NCI-H226 (cell line): ENCODE measurements at regions not wholly inside any gene's neighbourhood (a gene's known extent, or its start where the extent isn't known, plus 50 kb on each side); places are given as distances from the start of the nearest gene placed in this dataset.
"Not testable (repeated sequence)": the region's sequence is repeated elsewhere in the genome, so short reads cannot be mapped to it uniquely, and the experiment has no call there.

Experiments used
- DNase-seq: peaks from one replicate; pipeline ENCODE4 v3.0.0-alpha.2; 2015

DNA sequence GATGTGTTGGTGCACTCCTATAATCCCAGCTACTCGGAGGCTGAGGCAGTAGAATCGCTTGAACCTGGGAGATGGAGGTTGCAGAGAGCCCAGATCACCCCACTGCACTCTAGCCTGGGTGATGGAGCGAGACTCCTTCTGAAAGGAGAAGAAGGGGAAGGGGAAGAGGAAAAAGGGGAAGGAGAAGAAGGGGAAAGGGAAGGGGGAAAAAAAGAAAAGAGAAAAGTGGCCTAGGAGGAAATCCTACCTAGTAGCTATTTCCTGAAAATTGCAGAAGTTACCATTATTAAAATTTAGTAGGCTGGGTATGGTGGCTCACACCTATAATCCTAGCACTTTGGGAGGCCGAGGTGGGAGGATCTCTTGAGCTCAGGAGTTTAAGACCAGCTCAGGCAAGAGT lies 67.4 kb downstream of the ARRDC3 start:
- no peak for DNase-seq

DNA sequence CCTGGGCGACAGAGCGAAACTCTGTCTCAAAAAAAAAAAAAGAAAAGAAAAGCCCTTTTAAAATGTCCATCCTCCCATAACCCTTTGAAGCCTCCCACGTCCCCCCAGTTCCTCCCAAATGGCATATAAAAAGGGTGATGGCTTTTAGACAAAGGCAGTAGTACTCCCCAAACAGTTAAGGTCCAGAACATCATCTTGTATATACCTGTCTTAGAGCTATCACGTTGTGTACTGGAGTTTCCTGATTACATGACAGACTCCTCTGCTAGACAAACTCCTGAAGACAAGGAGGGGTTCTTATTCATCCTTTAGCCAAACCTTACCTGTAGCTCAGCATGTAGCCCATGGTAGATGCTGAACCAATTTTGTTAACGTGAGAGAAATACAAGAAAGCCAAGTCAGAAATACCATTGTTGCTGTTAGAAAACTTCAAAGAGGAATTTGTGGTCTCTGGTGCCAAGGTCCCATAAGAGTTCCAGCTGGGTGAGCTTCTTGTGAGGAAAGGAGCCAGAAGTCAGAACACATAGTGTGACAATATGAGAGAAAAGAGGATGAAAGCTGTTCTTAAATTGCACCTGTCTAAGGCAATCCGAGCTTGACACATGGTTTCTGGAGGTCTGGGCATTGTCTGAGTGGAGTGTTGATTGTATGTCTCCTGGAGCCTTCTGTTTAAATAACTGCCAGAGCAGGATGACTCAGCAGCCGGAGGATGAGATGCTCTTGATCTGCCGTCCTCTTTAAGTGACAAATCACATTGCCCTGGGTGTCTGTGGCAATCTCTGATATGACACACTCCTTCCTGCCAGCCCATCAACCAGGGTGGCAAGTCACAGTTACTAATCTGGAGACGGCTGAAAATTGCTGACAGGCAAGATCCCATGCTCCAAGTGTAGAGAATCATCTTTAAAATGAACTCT lies 69.1 kb downstream of the ARRDC3 start:
- DNase-seq: peak; percentile 66

DNA sequence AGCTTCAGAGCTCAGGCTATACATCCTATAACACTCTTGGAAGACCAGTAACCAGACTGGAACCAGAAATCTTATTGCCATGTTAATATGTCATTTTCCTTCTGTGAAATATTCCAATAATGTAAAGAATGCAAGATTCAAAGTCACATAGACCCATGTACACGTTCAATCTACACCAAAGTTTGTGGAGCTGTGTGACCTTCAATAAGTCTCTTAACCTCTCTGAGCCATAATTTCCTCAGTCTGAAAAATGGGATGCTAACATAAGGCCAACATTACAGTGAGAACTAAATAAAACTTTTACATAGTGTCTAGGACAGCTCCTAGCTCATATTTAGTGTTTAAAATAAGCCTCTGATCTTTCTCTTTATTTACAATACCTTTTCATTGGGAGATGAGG lies 70.4 kb downstream of the ARRDC3 start:
- no peak for DNase-seq

DNA sequence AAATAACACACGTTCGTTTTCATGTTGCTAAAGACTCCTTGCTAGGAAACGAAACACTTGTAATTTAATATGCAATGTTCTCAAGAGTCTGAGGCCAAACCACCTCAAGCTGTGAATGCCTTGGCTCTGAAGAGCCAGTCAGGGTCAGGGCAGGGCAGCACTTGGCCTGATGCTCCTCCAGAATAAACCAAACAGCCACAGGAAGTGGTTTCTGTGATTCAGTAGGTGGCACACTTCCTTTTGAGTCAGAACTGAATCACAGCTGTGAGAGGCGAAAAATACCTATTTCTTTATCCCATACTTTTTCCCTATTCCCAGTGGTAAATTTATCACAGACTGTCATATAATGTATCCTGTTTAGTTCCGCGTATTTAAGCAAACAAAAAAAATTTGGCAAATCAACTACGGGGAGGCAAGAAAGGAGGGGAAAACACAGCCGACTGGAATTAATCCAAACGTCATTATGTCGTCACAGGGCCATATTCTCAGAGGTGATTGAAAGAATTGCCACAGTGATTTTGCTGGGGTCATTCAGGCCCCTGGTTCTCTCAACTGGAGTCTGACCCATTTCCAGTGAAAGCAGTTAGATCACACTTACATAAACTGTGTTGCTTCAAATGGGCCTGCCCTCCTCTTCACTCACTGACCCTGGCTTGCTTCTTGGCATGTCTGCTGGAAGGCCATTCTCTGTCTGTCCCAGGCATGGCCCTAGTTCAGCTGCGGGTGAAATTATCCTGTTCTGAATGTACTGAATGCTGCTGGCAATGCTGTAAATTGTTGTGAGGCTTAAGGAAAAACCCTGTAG lies 71.2 kb downstream of the ARRDC3 start:
- DNase-seq: peak; percentile 97

DNA sequence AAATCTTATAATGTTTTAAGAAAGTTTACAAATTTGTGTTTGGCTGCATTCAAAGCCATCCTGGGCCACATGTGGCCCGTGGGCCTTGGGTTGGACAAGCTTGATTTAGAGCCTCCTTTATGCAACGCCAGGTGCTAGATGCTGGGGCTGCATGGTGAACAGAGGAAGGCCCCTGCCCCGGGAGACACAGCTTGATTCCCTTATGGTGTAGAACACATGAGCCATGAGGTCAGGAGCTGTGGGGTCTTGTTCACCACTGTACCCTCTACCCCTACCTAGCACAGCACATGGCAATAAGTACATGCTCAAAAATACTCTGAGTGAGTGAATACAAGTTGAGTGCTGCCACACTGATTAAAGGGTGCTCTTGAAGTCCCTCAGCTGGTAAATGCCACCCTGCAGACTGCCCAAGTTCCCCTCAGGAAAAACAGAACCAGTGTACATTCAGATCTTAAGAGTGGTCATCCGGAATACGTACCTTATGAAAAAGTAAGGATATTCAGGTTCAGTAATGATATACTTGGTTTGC lies 71.9 kb downstream of the ARRDC3 start:
- DNase-seq: no peak

DNA sequence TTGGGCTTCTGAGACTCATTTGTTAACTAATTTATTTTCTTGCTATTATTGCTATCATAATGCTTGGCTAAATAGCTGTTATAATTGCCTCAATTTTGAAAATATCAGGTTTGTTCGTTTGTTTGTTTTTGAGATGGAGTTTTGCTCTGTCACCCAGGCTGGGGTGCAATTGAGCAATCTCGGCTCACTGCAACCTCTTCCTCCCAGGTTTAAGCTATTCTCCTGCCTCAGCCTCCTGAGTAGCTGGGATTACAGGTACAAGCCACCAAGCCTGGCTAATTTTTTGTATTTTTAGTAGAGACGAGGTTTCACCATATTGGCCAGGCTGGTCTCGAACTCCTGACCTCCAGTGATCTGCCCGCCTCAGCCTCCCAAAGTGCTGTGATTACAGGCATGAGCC lies 75.0 kb downstream of the ARRDC3 start:
- DNase-seq: not testable (repeated sequence)

DNA sequence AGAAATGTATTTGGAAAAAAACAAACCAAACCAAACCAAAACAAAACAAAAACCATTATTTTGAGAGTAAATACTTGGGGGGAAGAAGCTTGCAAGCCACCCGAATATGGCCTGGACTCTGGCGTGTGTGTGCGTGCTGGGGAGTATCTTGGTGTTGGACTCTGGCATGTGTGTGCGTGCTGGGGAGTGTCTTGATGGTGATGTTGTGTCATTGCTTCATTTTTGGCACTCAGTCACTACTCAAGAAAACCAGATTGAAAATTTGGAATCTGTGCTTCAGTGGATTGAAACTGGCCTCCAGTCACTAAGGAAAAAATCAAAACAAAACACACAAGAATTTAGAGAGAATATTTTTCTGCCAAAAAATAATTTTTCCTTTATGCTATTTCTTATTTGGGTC lies 76.1 kb downstream of the ARRDC3 start:
- no peak for DNase-seq

DNA sequence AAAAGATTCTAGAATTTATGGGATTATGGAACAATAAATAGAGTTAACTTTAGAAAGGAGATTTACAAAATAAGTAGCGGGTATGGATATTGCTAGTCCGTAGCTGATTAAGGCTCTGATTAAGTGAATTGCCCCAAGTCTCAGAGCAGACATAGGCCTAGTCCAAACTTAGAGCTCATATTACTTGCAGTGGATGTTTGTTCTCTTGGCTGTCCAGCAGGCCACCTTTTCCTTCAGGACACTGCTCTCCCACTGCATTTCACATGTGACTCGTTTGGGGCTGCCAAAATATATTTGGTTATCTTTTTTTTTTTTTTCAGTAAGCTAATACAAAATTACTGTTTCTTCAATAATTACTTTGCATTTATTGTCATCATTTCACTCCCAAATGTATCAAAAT lies 76.6 kb downstream of the ARRDC3 start:
- no peak for DNase-seq

DNA sequence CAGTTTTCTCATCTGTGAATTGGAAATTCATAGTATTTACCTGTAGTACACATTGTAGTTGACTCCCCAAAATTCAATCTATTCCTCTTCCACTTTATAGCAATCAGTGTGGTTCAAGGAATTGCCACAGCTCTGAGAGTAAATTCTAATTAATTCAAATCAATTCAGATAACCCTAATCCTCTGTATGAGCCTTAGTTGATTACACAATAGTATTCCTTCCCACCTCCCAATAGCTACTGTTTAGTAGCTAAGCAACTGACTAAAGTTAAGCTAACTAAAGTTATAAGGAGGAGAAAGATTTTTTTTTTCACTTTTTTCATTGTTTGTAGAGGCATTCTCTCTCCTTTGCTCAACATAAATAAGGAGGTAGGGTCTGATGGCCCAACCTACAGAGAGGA lies 77.5 kb downstream of the ARRDC3 start:
- no peak for DNase-seq

DNA sequence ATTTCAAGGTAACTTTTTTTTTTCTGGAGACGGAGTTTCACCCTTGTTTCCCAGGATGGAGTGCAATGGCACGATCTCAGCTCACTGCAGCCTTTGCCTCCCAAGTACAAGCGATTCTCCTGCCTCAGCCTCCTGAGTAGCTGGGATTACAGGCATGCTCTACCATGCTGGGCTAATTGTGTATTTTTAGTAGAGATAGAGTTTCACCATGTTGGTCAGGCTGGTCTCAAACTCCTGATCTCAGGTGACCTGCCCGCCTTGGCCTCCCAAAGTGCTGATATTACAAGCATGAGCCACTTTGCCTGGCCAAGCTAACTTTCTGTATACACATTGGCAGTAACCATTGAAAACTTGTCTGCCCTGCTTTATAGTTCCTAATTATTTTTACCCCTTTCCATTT lies 79.1 kb downstream of the ARRDC3 start:
- not testable (repeated sequence) for DNase-seq

DNA sequence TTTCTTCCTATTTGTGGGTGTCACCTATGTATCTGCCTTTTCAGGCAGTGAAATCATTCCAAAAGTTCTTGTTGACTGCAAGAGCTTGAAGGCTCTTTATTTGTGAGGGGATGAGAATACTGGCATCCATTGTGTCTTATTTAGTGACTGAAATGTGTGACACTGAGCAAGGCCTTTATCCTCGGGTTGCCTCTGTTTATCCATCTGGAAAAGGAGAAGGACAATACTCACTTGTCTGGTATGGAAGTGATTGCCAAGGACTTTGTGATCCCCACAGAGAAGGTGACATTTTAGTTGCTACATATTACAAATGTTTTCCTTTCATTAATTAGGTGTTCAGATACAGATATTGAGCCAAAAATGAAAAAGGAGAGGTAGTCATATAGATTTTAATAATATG lies 80.2 kb downstream of the ARRDC3 start:
- no peak for DNase-seq

DNA sequence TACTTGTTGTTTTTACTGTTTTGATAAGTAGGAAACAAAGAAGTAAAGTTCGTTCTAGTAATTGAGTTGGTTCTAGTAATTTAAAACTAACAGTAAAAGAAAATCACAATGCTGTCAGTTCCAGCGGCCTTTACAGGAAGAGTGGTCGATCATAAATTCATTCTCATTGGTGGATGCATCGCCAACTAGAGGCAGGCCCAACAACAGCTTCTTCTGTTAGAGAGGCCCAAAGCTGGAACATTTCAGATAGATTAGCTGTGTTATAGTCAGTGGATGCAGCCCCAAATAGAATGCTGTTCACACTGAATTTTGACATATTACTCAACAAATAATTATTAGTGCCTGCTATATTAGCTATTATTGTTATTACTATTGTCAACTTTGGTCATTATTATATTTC lies 80.8 kb downstream of the ARRDC3 start:
- no peak for DNase-seq

DNA sequence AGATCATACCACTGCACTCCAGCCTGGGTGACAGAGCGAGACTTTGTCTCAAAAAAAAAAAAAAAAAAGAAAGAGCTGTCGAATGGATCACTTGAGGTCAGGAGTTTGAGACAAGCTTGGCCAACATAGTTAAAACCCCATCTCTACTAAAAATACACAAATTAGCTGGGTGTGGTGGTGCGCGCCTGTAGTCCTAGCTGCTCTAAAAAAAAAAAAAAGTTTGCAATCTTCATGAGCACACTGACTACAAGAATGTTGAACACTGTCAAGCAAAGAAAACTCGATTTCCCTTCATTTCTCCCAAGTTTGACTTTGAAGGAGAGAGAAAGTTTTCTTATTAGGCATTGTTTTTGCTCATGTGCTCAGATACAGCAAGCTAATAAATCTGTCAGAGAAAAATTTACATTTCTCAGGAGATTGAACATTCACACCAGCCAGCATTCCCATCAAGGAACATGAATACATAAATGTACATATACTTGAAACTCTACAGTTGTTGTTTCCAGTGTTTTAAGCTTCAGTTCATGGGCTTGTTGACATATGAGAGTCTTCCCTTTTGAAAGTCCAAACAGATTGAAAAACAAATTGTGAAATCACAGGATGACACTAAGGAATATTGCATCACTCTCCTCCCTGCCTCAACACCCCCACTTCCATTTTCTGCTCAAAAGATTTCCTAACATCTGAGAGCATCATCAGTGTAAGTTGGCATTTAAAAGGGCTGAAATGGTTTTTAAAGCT lies 81.8 kb downstream of the ARRDC3 start:
- no peak for DNase-seq

DNA sequence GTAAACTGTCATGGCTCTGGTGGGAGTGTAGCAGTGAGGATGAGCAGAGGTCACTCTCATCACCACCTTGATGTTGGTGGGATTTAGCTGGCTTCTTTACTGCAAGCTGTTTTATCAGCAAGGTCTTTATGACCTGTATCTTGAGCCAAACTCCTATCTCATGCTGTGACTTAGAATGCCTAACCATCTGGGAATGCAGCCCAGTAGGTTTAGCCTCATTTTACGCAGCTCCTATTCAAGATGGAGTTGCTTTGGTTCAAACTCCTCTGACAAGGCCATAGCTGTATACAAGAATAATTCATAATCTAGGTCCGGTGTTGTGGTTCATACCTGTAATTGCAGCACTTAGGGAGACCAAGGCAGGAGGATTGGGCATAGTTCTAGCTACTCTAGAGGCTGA lies 85.1 kb downstream of the ARRDC3 start:
- no peak for DNase-seq

DNA sequence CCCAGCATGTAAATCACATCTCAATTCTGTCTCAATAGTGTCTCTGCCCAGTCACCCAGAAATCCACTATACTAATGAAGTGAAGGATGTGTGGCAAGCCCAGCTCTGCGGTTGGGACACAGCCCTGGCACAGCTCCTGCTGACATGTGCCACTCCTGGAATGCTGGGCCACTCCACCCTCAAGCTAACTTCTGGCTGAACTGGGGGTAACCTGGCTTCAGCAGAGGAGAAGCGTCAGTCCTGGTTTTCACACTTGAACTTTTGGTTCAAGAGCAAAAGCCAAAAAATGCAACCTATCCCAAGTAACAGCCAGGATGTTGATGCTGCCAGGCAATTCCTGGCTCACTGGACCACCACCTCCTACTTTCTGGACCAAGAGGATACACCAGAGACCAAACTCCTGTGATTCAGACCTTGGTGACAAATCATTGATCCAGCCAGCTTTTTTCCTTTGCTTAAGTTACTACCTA lies 86.4 kb downstream of the ARRDC3 start:
- no peak for DNase-seq

DNA sequence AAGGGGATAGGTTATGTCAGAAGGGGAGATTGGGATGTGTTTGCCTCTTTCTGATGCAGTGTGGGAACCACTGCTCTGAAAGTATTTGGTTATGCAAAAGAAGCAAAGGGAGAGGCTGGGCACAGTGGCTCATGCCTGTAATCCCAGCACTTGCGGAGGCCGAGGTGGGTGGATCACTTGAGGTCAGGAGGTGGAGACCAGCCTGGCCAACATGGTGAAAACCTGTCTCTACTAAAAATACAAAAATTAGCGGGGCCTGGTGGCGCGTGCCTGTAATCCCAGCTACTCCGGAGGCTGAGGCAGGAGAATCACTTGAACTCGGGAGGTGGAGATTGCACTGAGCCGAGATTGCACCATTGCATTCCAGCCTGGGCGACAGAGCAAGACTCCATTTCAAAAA lies 87.0 kb downstream of the ARRDC3 start:
- not testable (repeated sequence) for DNase-seq

DNA sequence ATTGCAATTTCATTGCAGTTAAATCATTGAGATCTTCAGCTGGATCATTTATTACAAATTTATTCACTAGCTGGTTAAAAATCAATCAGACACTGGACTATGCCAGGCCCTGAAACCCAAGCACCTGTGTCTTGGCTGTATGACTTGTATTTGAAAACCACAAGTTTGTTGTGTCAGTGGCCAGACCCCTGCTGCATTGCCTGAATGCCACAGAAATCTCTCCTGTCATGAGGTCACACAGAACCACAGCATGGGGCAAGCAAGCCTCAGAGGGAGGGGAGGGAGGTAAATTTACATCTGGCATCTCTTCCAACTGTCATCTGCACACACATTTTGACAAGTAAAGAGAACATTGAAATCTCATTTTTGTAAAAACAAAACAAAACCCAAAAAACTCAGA lies 90.0 kb downstream of the ARRDC3 start:
- no peak for DNase-seq

DNA sequence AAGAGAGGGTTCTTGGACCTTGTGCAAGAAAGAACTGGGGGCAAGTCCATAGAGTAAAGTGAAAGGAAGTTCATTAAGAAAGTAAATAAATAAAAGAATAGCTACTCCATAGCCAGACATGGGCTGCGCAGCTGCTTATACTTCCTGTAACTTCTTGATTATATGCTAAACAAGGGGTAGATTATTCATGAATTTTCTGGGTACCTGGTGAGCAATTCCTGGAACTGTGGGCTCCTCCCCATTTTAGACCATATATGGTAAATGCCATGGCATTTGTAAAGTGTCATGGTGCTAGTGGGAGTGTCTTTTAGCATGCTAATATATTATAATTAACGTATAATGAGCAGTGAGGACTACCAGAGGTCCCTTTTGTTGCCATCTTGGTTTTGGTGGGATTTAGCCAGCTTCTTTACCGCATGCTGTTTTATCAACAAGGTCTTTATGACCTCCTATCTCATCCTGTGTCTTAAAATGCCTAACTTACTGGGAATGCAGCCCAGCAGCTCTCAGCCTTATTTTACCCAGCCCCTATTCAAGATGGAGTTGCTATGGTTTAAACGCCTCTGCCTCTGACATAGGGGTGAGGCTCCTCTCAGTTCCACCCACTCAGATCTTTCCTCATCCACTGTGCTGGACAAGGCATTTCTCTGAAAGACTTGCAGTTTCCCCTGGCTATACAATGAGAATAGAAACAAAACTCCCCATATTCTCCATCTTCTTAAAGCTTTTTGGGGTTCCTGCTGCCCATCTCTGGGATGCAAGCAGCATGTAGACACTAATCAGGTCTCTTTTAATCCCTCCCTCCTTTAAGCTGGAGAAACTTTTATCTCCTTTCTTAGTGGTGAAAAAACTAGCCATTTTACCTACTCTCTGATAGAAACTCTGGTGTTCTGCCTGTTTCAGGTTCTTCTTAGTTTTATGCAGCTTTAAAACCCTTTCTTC lies 91.2 kb downstream of the ARRDC3 start:
- no peak for DNase-seq

DNA sequence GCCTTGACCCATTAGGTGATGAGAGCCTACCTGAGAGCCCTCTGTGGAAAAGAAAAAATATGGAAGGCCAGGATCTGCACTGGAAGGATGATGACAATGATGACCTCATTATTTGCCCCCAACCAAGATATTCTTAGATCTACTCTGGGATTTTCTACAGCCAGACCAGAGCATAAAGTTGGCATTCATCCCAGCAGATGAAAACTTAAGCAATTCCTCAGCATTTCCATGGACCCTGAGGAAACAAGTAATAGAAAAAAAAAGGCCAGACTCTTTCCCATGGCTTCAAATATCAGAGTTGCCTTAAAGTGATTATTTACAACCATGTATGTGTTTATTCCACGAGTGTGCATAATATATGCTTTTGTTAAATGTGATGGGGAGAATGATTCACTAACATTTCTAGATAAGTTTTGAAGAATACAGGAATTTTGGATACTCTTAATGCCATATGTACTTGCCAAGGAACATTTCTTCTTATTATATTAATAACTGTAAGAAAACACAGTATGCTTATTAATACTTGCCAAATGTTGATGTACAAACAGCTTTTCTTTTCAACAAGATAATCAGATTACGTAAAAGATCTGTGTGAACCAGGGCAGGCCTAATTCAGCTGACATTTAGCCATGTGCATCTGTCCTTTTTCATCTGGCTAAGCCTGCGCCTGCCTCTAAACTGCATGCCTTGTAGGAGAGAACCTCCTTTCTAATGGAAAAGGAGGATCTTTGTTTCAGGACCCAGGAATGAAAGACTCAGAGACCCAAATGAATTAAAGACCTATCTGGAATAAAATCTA lies 94.8 kb downstream of the ARRDC3 start:
- DNase-seq: no peak

DNA sequence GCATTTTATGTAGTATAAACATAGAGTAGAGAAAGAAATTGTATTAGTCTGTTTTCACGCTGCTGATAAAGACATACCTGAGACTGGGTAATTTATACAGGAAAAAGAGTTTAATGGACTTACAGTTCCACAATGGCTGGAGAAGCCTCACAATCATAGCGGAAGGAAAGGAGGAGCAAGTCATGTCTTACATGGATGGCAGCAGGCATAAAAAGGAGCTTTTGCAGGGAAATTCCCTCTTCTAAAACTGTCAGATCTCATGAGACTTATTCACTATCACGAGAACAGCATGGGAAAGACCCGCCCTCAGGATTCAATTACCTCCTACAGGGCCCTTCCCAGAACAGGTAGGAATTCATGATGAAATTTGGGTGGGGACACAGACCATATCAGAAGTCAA lies 98.1 kb downstream of the ARRDC3 start:
- not testable (repeated sequence) for DNase-seq

DNA sequence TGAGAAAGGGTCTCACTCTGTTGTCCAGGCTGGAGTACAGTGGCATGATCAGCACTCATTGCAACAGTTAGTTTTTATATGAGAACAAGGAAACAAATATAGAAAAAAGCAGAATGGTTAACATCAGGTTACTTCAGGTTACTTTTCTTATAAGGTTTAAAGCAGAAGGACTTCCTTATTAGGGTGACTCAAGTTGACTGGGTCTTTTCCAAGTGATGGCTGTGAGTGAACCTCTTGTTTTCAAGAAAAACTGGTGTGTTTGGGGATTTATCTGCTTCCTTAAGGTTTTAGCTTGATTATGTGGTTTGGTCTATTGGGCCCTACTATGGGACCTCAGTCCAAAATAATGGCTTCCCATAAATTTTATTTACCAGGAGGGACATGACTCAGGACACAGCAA lies 99.2 kb downstream of the ARRDC3 start:
- DNase-seq: no peak
